Renal cortical epithelial cell (primary cell): ENCODE measurements at regions not wholly inside any gene's neighbourhood (a gene's known extent, or its start where the extent isn't known, plus 50 kb on each side); places are given as distances from the start of the nearest gene placed in this dataset.
A peak's percentile ranks its signal among the peaks of the same experiment; 100 is the strongest.
"Not testable (repeated sequence)": the region's sequence is repeated elsewhere in the genome, so short reads cannot be mapped to it uniquely, and the experiment has no call there.

Experiments used
- DNase-seq: peaks from one replicate; pipeline ENCODE4 v3.0.0-alpha.2; 2011; ENCODE audit warnings: low read depth

GRCh38 chr3:68676136-68676535, 256.2 kb downstream of the TAFA4 start:
- DNase-seq, result no peak

GRCh38 chr3:68667346-68667745, 265.0 kb downstream of the TAFA4 start:
- no peak for DNase-seq

DNA sequence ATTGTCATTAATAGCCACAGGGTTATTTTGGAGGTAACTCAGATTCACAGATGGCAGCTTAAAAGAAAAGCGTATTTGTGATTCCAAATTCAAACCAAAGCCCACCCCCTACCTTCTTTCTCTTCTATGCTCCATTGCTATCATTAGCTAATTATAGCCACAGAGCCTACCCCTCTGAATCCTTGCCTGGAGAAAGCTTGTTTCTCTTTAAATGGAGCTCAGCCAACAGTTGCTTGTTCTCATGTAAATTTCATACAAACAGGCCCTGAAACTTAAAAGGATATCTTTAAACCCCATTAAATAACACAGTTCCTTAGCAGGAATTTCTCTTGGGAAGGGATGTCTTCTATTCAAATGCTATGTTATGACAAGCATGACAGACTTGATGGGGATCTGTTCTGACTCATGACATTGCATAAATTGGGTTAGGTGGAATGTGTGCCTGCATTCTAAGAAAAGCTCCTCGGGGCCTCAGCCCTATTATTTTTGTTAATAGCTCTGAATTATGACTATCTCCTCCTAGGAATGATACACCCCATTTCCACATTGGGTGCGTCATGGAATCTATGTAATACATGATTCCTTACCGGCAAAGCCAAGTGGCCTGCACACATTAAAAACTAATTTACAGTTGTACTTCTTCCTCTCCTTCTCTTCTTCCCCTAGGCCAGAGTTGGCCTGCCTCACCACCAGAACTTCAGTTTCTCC, 265.8 kb downstream of the TAFA4 start:
- DNase-seq, result peak; percentile 26

DNA sequence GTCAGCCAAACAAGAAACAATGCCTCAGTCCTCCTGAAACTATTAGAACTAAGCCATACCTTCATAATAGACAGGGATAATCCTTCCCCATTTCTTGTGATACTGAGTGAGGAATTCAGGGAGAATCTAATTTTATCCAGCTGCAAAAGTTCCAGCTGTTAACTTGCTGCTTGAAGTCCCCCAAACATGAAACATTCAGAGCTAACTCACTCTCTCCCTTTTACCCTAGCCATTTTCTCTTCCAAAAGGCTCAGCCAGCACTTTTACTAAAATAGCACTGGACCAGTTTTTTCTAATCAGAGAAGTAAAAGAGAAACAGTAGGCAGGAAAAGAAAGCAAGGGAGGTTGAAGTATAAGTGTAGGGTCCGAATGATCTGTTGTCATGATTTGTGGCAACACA, 268.1 kb downstream of the TAFA4 start:
- no peak for DNase-seq

- DNase-seq, result no peak
Measured at GRCh38 chr3:68662176-68662575, 270.2 kb downstream of the TAFA4 start.

- not testable (repeated sequence) for DNase-seq
Measured at GRCh38 chr3:68650657-68651056, 281.7 kb downstream of the TAFA4 start.

GRCh38 chr3:68648494-68648893, 283.9 kb downstream of the TAFA4 start:
- DNase-seq, result no peak

GRCh38 chr3:68631850-68632545, 300.3 kb downstream of the TAFA4 start:
- no peak for DNase-seq

DNA sequence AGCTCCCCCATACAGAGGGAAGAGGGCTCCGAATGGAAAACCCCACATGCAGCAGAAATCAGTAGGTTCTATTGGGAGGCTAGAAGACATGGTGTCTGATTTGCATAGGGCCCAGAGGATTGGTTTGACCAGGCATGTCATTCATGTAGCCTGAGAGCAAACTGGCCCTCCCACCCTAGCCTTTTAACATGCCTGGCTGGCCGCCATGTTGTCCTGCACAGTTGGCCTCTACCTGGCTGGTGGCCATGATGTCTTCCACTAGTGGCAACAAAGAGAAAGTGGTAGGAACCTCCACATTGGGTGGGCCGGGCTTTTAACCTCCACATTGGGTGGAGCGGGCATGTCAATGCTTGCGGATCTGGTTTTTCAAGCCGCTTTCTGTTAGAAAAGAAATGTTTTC, 312.1 kb downstream of the TAFA4 start:
- DNase-seq, result no peak

- DNase-seq, result no peak
Measured at GRCh38 chr3:68614087-68614486, 318.3 kb downstream of the TAFA4 start.

DNA sequence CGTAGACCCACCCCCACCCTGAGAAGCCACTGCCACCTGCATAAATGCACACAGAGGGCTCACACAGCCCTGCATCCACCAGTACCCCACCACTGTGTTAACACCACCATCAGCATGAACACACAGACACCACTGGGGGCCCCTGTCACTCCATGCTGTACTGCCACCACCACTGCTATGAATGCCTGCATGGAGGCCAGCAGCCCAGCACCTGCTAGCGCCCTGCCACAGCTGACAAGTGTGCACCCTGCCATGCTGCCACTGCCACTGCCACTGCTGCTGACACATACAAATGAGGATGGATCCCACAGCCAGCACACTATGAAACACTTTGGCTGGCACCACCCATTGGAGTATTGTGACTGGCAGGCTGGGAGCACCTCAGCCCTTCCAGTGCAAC, 361.0 kb downstream of the TAFA4 start:
- no peak for DNase-seq

DNA sequence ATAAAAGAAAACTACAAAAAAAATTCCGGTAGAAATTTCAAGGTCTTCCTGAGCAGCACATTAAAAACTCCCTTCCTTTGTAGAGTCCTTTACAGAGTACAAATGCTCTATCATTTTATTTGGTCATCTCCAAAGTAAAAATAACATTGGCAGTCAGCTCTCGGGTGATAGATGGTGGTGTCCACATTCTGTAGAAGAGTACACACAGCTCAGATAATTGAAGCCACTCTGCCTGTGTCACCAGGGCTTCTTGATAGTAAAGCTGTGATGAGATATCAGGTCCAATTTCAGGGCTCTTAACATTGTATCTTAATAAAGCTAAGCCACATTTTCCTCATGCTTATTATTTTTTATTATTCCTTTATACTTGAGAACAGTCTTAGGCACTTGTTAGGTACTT, 371.6 kb downstream of the TAFA4 start:
- DNase-seq, result no peak

DNA sequence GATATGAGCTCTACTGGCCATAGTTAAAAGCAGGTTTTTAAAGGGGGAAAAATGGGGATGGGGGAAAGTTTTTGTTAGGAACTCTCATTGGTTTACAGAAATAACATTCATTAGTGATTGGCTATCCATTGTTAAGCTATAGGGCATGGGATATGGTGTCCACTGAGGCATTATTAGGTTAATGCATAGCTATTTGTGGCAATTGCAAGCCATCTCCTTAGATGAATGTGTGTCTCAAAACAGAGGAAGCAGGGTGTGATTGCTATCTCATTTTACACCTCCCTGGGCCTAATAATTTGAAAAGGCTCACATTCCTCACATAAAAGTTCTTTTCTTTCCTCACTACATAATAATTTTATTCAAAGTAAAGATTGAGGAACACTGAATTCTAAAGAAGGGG, 396.6 kb downstream of the TAFA4 start:
- no peak for DNase-seq

DNA sequence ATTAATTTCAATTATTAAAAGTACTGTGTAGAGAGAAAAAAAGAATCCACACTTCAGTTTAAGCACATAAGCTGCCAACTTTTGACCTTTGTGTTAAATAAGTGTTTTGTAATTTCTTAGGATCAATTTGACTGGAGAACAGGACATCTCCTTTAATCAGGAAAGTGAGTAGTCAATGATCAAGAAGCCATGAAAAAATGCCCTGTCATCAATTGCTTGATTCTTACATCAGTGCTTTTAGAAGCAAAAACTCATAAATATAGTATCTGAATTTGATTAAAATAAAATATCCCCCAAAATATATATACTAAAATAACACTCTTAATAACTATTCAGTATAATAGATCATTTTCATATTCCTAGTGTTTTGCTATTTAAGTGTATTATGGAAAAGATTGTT, 409.0 kb downstream of the TAFA4 start:
- no peak for DNase-seq

DNA sequence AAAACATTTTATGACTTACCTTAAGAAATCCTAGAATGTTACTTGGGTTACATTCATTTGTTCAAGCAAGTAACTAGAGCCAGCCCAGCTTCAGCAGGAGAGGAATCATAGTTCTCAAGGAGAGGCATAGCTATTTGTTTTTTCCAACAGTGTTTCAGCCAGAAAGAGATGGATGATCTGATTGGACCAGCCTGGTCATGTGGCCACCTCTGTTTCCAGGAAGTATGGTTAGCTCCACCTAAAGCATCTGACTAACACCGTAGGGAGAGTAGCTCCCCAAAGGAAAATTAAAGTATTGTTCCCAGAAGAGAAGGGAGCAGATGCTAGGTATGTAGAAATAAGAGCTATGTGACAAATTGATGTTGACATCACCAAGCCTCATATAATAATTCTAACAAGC, 417.1 kb downstream of the TAFA4 start:
- no peak for DNase-seq

DNA sequence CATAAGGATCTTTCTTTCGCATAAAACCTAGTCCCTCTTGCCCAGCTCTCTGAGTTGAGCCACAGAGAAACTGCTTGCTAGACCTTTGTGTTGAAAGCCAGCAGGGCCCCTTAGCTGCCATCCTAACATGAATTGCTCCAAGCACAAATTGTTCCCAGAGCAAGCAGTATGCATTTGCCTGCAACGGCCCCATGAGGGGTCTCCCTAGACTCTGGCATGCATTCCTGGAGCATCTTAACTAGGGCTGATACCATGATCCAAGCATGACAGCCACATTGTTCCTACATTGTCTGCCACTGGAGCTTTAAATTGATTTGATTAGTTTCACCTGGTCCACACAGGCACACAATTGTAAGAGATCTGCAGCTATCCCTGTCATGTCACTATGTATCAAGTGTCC, 428.1 kb downstream of the TAFA4 start:
- no peak for DNase-seq

DNA sequence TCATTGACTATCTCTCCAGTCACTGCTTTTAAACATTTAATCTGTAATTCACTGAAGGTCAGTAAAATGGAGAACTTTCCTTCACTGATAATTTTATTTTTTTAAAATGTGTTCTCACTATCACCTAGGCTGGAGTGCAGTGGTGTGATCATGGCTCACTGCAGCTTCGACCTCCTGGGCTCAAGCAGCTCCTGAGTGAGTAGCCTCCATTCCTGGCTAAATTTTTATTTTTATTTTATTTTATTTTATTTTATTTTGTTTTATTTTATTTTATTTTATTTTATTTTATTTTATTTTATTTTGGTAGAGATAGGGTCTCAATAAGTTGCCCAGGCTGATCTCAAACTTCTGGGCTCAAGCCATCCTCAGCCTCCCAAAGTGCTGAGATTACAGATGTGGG, 446.5 kb downstream of the TAFA4 start:
- not testable (repeated sequence) for DNase-seq

GRCh38 chr3:68485051-68485450, 447.3 kb downstream of the TAFA4 start:
- DNase-seq, result no peak

GRCh38 chr3:68483601-68484000, 448.7 kb downstream of the TAFA4 start:
- no peak for DNase-seq

GRCh38 chr3:68483041-68483440, 449.3 kb downstream of the TAFA4 start:
- no peak for DNase-seq

DNA sequence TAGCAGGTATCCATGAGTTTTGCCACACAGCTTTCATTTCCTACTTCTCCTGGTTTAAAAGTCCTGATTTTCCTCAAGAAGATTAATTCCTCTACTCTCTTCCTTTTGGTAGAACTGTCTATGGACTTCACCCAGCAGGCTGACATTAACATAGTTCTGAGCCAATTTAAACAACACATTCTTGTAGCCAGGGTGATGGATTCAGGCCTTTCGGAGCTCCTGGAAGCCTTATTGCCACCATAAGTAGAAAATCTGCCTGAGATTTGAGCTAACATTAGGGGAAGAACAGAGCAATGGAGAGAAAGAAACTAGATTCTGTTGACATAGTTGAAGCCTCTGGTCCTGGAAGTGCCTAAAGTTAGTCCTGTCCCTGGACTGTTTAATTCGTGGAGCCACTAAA, 449.8 kb downstream of the TAFA4 start:
- DNase-seq, result no peak

GRCh38 chr3:68479779-68480178, 452.6 kb downstream of the TAFA4 start:
- no peak for DNase-seq

GRCh38 chr3:68468695-68469375, 463.5 kb downstream of the TAFA4 start:
- DNase-seq, result no peak
